ENCODE measurements at regions not wholly inside any gene's neighbourhood (a gene's known extent, or its start where the extent isn't known, plus 50 kb on each side); places are given as distances from the start of the nearest gene placed in this dataset.

DNA sequence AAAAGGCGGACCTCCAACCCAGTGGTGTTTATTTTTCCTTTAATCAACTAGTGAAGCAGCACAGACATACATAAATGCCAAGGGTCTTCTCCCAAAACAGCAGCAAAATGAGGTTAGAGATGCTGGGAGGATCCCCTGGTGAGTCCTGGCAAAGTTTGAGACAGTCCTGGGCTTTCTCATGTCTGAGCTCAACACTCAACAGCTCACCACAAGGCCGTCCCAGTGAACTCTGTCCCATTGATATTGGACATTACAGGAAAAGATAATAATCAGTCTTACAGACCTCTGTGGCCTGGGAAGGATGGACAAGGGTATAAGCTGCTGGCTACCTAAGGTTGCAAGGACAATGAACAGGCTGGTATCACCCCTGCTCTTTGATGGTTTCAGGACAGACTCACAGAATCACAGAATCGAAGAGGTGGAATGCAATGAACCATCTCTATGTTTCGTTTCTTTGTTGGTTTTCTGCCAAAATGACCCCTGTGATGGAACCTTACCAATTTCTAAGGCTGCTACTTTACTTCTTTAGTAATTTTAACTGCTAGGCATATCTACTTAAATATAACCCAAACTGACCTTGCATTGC, 551.8 kb downstream of the RAB28 start:
- TF ChIP-seq, protein P1, sequence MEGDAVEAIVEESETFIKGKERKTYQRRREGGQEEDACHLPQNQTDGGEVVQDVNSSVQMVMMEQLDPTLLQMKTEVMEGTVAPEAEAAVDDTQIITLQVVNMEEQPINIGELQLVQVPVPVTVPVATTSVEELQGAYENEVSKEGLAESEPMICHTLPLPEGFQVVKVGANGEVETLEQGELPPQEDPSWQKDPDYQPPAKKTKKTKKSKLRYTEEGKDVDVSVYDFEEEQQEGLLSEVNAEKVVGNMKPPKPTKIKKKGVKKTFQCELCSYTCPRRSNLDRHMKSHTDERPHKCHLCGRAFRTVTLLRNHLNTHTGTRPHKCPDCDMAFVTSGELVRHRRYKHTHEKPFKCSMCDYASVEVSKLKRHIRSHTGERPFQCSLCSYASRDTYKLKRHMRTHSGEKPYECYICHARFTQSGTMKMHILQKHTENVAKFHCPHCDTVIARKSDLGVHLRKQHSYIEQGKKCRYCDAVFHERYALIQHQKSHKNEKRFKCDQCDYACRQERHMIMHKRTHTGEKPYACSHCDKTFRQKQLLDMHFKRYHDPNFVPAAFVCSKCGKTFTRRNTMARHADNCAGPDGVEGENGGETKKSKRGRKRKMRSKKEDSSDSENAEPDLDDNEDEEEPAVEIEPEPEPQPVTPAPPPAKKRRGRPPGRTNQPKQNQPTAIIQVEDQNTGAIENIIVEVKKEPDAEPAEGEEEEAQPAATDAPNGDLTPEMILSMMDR (IDR thresholded peaks at IDR 0.05) = no peak
- no peak for TF ChIP-seq ZFX (IDR thresholded peaks at IDR 0.05; ENCODE audit: borderline replicate concordance)
